Neural crest cell (in vitro differentiated cells): ENCODE measurements at regions not wholly inside any gene's neighbourhood (a gene's known extent, or its start where the extent isn't known, plus 50 kb on each side); places are given as distances from the start of the nearest gene placed in this dataset.

Source experiments
- DNase-seq: peaks from one replicate; pipeline ENCODE4 v3.0.0; 2021; ENCODE audit warnings: low read depth, mixed read lengths, low spot score
- H3K27ac Mint-ChIP-seq: one replicate; pipeline ENCODE4 v1.8.0; 2021; ENCODE audit warnings: mild to moderate bottlenecking, mixed read lengths; ENCODE audit not compliant: unreplicated experiment
- H3K27me3 Mint-ChIP-seq: 2 replicates; pipeline ENCODE4 v1.8.0; 2021; ENCODE audit warnings: low read depth, mild to moderate bottlenecking, mixed read lengths
- H3K36me3 Mint-ChIP-seq: 2 replicates; pipeline ENCODE4 v1.8.0; 2021; ENCODE audit warnings: low read depth, mild to moderate bottlenecking, mixed read lengths
- H3K4me1 Mint-ChIP-seq: 2 replicates; pipeline ENCODE4 v1.8.0; 2021; ENCODE audit warnings: mixed read lengths
- H3K4me3 Mint-ChIP-seq: one replicate; pipeline ENCODE4 v1.8.0; 2021; ENCODE audit warnings: mild to moderate bottlenecking, mixed read lengths
- H3K9me3 Mint-ChIP-seq: 2 replicates; pipeline ENCODE4 v1.8.0; 2021; ENCODE audit warnings: mixed read lengths
- TF ChIP-seq, protein P1 (sequence below): fragments of 200-600 bp; sonication (generic); conservative IDR thresholded peaks from 2 replicates; pipeline ENCODE4 v1.5.0; 2021; ENCODE audit warnings: antibody characterized with exemption, mild to moderate bottlenecking

DNA sequence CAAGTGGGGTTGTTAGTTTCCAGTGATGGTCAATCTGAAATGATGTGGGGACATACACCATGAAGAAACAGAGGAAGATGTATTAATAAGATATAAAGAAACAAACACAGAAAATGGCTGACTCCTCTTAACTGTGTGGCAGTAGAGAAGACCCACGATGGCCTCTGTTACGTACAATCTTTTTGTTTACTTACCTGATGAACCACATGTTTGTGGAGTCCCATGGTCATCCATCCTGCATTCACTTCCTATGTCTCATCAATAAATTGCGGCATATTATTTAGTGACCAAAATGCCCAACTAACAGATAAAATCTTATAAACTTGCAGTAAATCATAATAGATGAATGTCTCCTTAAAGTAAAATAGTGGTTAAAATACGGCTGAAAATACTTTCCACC is 740.1 kb upstream of the LINC00305 start:
- Mint-ChIP-seq H3K4me3 (no peak overlapping the region), H3K27me3 (no peaks in the 10 kb centered on the region), H3K36me3 (peaks cover 6% of the 10 kb centered on the region), H3K9me3 (peaks cover 10% of the 10 kb centered on the region), H3K4me1 (no peaks in the 10 kb centered on the region), H3K27ac (no peak overlapping the region)
- TF ChIP-seq, protein P1, sequence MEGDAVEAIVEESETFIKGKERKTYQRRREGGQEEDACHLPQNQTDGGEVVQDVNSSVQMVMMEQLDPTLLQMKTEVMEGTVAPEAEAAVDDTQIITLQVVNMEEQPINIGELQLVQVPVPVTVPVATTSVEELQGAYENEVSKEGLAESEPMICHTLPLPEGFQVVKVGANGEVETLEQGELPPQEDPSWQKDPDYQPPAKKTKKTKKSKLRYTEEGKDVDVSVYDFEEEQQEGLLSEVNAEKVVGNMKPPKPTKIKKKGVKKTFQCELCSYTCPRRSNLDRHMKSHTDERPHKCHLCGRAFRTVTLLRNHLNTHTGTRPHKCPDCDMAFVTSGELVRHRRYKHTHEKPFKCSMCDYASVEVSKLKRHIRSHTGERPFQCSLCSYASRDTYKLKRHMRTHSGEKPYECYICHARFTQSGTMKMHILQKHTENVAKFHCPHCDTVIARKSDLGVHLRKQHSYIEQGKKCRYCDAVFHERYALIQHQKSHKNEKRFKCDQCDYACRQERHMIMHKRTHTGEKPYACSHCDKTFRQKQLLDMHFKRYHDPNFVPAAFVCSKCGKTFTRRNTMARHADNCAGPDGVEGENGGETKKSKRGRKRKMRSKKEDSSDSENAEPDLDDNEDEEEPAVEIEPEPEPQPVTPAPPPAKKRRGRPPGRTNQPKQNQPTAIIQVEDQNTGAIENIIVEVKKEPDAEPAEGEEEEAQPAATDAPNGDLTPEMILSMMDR: no peak
- DNase-seq: no peak

DNA sequence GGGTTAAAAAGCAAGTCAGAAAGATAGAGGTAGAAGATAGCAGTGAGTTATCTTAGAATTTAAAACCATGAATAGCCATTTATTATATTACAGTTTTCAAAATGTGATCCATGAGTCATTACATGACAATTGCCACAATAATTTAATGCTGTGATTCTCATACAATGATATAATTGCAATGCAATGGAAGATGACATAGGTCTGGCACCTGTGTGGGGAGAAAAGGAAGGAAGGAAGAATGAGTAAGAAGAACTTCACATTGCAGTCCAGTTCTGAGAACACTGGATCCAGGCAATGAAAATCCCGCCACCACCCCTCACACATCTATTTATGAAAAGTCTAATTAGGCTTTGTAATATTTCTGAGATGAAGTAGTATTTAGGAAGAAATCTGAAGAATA is 738.1 kb upstream of the LINC00305 start:
- no peaks in the 10 kb centered on the region for H3K27me3 Mint-ChIP-seq
- TF ChIP-seq, protein P1: no peak
- H3K36me3 Mint-ChIP-seq: no peaks in the 10 kb centered on the region
- no peak overlapping the region for H3K27ac Mint-ChIP-seq
- H3K9me3 Mint-ChIP-seq: no peaks in the 10 kb centered on the region
- no peaks in the 10 kb centered on the region for H3K4me1 Mint-ChIP-seq
- DNase-seq: no peak
- no peak overlapping the region for H3K4me3 Mint-ChIP-seq

DNA sequence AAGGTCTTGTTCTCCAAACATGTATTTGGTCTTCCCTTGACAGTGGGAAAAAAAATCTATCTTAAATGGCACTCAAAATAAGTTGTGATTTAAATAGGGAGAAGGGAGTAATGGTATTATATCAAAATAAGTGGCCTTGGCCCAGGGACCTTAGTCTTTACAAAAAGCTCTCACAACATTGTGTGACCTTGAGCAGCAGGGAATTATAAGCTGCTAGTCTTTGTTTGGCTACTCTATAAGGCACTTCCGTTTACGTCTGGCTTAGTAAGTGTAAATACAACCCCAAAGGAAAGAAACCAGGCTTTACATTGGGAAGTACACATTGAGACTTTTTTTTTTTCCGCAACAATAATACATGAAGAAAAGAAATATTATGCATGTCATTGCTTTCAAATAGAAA is 734.0 kb upstream of the LINC00305 start:
- Mint-ChIP-seq H3K4me1 (no peaks in the 10 kb centered on the region), H3K9me3 (no peaks in the 10 kb centered on the region), H3K36me3 (no peaks in the 10 kb centered on the region), H3K27ac (no peak overlapping the region), H3K27me3 (no peaks in the 10 kb centered on the region), H3K4me3 (no peak overlapping the region)
- DNase-seq: no peak
- TF ChIP-seq, protein P1: no peak

DNA sequence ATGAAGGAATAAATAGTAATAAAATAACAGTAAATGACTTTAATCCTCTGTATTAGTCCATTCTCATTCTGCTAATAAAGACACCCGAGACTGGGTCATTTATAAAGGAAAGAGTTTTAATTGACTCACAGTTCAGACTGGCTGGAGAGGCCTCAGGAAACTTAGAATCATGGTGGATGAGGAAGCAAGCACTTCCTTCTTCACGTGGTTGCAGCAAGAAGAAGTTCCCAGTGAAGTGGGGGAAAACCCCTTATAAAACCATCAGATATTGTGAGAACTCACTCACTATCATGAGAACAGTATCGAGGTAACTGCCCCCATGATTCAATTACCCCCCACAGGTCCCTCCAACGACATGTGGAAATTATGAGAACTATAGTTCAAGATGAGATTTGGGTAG is 727.9 kb upstream of the LINC00305 start:
- no peaks in the 10 kb centered on the region for H3K4me1 Mint-ChIP-seq
- no peak for DNase-seq
- no peaks in the 10 kb centered on the region for H3K27me3 Mint-ChIP-seq
- H3K27ac Mint-ChIP-seq: no peak overlapping the region
- H3K36me3 Mint-ChIP-seq: no peaks in the 10 kb centered on the region
- TF ChIP-seq, protein P1: no peak
- H3K4me3 Mint-ChIP-seq: no peak overlapping the region
- no peaks in the 10 kb centered on the region for H3K9me3 Mint-ChIP-seq

DNA sequence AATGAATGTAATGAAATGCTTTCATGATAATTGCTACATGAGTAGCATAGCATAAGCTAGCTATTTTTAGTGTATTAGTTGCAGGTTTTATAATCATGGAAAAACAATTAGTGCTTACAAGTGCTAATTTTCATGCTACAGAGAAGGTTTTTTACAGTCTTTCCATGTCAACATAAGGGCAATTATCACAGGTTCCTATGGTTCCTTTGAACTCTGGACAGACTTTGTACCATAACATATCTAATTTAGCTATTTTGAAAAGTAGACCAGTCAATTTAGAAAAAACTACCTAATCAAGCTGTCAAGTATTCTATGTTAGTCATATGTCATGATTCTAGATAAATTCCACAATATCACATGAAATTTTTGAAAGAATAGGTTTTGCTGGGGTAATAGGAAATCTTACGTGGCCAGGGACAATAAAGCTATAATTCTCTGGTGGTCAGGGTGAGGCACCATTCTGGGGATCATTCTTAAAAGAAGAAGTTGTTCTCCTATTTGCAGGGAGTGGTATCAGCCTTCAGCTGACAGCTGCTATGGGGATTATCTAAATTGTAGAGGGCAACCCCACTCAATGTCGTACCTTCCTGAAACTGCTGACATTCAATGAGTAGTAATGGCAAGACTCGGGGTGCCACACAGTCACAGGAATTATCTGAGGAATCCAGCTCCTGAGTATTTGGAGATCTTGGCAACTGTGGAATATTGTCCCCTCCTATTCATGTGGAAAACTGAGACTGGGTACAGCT is 724.0 kb upstream of the LINC00305 start:
- Mint-ChIP-seq H3K27me3 (no peaks in the 10 kb centered on the region), H3K4me3 (no peak overlapping the region), H3K9me3 (no peaks in the 10 kb centered on the region), H3K36me3 (no peaks in the 10 kb centered on the region), H3K4me1 (no peaks in the 10 kb centered on the region), H3K27ac (no peak overlapping the region)
- TF ChIP-seq, protein P1: no peak
- no peak for DNase-seq
